Vagina (tissue), 2 donors: ENCODE measurements at regions not wholly inside any gene's neighbourhood (a gene's known extent, or its start where the extent isn't known, plus 50 kb on each side); places are given as distances from the start of the nearest gene placed in this dataset.

Source experiments
- POLR2A ChIP-seq, 2 donors: fragments of 450-650 bp; IDR thresholded peaks; one replicate each; pipeline ENCODE4 v1.6.1; 2017; ENCODE audit warnings: antibody characterized with exemption in 2 of 2, mild to moderate bottlenecking in 2 of 2, moderate library complexity in 2 of 2
- POLR2AphosphoS5 ChIP-seq, 2 donors: sonication (generic); formaldehyde crosslinking; IDR thresholded peaks; one replicate each; pipeline ENCODE4 v1.9.0; 2017; ENCODE audit warnings: antibody characterized with exemption in 2 of 2, mild to moderate bottlenecking in 2 of 2, low read depth in 1 of 2; ENCODE audit not compliant: insufficient read depth in 1 of 2
- TF ChIP-seq, protein P1 (sequence below), 3 experiments: fragments of 450-650 bp in 2 of 3; fragments of 200-600 bp in 1 of 3; sonication (generic) in 1 of 3; IDR thresholded peaks; one replicate each; pipeline ENCODE4 v1.5.1; 2017 to 2019; ENCODE audit warnings: antibody characterized with exemption in 3 of 3, mild to moderate bottlenecking in 2 of 3, moderate library complexity in 2 of 3

- TF ChIP-seq, protein P1, sequence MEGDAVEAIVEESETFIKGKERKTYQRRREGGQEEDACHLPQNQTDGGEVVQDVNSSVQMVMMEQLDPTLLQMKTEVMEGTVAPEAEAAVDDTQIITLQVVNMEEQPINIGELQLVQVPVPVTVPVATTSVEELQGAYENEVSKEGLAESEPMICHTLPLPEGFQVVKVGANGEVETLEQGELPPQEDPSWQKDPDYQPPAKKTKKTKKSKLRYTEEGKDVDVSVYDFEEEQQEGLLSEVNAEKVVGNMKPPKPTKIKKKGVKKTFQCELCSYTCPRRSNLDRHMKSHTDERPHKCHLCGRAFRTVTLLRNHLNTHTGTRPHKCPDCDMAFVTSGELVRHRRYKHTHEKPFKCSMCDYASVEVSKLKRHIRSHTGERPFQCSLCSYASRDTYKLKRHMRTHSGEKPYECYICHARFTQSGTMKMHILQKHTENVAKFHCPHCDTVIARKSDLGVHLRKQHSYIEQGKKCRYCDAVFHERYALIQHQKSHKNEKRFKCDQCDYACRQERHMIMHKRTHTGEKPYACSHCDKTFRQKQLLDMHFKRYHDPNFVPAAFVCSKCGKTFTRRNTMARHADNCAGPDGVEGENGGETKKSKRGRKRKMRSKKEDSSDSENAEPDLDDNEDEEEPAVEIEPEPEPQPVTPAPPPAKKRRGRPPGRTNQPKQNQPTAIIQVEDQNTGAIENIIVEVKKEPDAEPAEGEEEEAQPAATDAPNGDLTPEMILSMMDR (IDR thresholded peaks at IDR 0.05), result no peak
- no peak for TF ChIP-seq POLR2A (IDR thresholded peaks at IDR 0.05)
- no peak for TF ChIP-seq POLR2AphosphoS5 (IDR thresholded peaks at IDR 0.05; ENCODE audit: insufficient read depth in 1 of 2, low read depth in 1 of 2)
Observed at GRCh38 chr13:107993239-107993949, 221.9 kb downstream of the LIG4 start.
